ENCODE measurements at regions not wholly inside any gene's neighbourhood (a gene's known extent, or its start where the extent isn't known, plus 50 kb on each side); places are given as distances from the start of the nearest gene placed in this dataset.
A peak's percentile ranks its signal among the peaks of the same experiment; 100 is the strongest.

DNA sequence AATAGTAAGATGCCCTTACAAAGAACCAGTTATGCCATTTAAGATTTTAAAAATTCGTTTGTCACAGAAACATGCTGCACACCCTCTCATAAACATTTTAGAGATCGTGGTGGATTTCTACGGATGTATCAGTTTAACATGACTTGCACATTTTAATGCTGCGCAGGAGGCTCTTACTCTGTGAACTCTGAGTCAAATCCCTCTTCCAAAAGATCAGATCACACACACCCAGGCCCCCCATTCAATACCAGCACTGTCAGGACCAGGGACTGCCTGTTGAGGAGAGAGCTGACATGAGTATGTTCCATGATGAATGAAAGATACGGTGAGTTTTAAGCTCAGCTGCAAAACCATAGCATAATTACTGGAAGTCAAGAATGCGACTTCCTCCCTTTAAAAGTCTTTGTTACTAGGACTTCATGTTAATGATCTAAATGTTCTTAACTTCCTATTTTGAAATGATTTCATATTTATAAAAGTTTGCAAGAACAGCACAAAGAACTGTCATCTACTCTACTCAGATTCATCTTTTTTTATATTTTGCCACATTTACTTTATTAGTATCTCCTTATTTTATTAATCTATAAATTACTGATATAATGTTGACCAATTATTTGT is 500.2 kb downstream of the GLRX3 start:
- Histone ChIP-seq H3K27me3 (ENCODE audit: control insufficient read depth, insufficient read depth, low read length) (peaks cover 2% of the 10 kb centered on the region), H3K4me3 (ENCODE audit: low read length in 3 of 3) (no peak overlapping the region), H3K27ac (ENCODE audit: low read depth in 2 of 2, low read length in 2 of 2) (no peak overlapping the region), H3K36me3 (ENCODE audit: control insufficient read depth in 2 of 3, insufficient read depth in 3 of 3, low read length in 3 of 3) (no peaks in the 10 kb centered on the region), H3K9me3 (ENCODE audit: control insufficient read depth in 2 of 3, insufficient read depth in 1 of 3, low read length in 3 of 3) (no peaks in the 10 kb centered on the region), H3K4me1 (ENCODE audit: control insufficient read depth in 2 of 3, insufficient read depth in 2 of 3, low read depth in 1 of 3, low read length in 3 of 3) (peaks cover 0 to 2% (median 0%) of the 10 kb centered on the region in 3 donors), H3K9ac (ENCODE audit: low read length in 3 of 3) (no peak overlapping the region)
- intact Hi-C loops (cut with DNase I), result no loop called here
- FAIRE-seq (peak; percentile 8), DNase-seq (no peak)
- TF ChIP-seq, protein P1, sequence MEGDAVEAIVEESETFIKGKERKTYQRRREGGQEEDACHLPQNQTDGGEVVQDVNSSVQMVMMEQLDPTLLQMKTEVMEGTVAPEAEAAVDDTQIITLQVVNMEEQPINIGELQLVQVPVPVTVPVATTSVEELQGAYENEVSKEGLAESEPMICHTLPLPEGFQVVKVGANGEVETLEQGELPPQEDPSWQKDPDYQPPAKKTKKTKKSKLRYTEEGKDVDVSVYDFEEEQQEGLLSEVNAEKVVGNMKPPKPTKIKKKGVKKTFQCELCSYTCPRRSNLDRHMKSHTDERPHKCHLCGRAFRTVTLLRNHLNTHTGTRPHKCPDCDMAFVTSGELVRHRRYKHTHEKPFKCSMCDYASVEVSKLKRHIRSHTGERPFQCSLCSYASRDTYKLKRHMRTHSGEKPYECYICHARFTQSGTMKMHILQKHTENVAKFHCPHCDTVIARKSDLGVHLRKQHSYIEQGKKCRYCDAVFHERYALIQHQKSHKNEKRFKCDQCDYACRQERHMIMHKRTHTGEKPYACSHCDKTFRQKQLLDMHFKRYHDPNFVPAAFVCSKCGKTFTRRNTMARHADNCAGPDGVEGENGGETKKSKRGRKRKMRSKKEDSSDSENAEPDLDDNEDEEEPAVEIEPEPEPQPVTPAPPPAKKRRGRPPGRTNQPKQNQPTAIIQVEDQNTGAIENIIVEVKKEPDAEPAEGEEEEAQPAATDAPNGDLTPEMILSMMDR (IDR thresholded peaks at IDR 0.05; ENCODE audit: borderline replicate concordance, extremely low read depth, insufficient read depth), result no peak

DNA sequence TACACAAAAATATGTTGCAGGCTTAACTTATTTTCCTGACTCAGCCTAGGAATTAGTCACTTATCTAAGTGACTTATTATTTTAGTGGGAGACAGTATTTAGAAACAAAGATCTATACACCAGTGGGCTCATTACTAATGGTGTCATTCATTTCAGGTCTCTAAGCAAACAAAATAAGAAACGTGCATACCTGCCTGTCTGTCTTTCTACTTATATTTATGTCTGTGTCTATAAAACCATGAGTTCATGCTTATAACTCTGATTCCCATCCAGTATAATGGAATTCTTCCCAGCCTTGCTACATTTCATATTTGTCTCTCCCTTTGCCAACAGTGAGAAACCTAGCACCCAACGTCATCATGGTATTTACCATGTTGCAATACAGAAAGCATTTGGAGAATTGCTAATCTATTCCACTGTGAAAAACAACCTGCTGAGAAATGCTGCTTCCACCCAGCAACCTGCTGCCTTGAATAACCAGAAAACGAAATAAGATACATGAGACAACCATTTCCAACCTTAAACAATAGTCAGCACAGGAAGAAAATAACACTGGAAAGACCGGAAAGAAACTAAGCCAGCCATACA is 501.0 kb downstream of the GLRX3 start:
- TF ChIP-seq, protein P1 (IDR thresholded peaks at IDR 0.05; ENCODE audit: borderline replicate concordance, extremely low read depth, insufficient read depth), result no peak
- Histone ChIP-seq H3K27me3 (ENCODE audit: control insufficient read depth, insufficient read depth, low read length) (peaks cover 2% of the 10 kb centered on the region), H3K27ac (ENCODE audit: low read depth in 2 of 2, low read length in 2 of 2) (no peak overlapping the region), H3K36me3 (ENCODE audit: control insufficient read depth in 2 of 3, insufficient read depth in 3 of 3, low read length in 3 of 3) (no peaks in the 10 kb centered on the region), H3K9ac (ENCODE audit: low read length in 3 of 3) (no peak overlapping the region), H3K4me3 (ENCODE audit: low read length in 3 of 3) (no peak overlapping the region), H3K9me3 (ENCODE audit: control insufficient read depth in 2 of 3, insufficient read depth in 1 of 3, low read length in 3 of 3) (no peaks in the 10 kb centered on the region), H3K4me1 (ENCODE audit: control insufficient read depth in 2 of 3, insufficient read depth in 2 of 3, low read depth in 1 of 3, low read length in 3 of 3) (no peaks in the 10 kb centered on the region)
- no peak for DNase-seq
- no peak for FAIRE-seq
- intact Hi-C loops (cut with DNase I), result no loop called here

DNA sequence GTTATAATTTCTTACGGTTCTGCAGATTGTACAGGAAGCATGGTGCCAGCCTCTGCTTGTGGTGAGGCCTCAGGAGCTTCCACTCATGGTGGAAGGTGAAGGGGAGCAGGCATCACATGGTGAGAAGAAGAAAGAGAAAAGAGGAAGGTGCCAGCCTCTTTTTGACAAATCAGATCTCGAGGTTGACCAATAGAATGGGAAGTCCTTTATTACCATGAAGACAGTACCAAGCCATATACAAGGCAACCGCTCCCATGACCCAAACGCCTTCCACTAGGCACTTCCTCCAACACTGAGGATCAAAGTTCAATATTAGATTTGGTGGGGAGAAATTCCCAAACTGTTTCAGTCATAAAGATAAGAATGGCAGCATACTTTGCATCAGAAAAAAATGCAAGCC is 502.8 kb downstream of the GLRX3 start:
- Histone ChIP-seq H3K36me3 (ENCODE audit: control insufficient read depth in 2 of 3, insufficient read depth in 3 of 3, low read length in 3 of 3) (no peaks in the 10 kb centered on the region), H3K4me1 (ENCODE audit: control insufficient read depth in 2 of 3, insufficient read depth in 2 of 3, low read depth in 1 of 3, low read length in 3 of 3) (no peaks in the 10 kb centered on the region), H3K27ac (ENCODE audit: low read depth in 2 of 2, low read length in 2 of 2) (no peak overlapping the region), H3K9ac (ENCODE audit: low read length in 3 of 3) (no peak overlapping the region), H3K27me3 (ENCODE audit: control insufficient read depth, insufficient read depth, low read length) (peaks cover 2% of the 10 kb centered on the region), H3K4me3 (ENCODE audit: low read length in 3 of 3) (no peak overlapping the region), H3K9me3 (ENCODE audit: control insufficient read depth in 2 of 3, insufficient read depth in 1 of 3, low read length in 3 of 3) (no peaks in the 10 kb centered on the region)
- no peak for DNase-seq
- intact Hi-C loops (cut with DNase I), result no loop called here
- TF ChIP-seq, protein P1 (IDR thresholded peaks at IDR 0.05; ENCODE audit: borderline replicate concordance, extremely low read depth, insufficient read depth), result no peak
- FAIRE-seq, result no peak
